ENCODE measurements at regions not wholly inside any gene's neighbourhood (a gene's known extent, or its start where the extent isn't known, plus 50 kb on each side); places are given as distances from the start of the nearest gene placed in this dataset.

DNA sequence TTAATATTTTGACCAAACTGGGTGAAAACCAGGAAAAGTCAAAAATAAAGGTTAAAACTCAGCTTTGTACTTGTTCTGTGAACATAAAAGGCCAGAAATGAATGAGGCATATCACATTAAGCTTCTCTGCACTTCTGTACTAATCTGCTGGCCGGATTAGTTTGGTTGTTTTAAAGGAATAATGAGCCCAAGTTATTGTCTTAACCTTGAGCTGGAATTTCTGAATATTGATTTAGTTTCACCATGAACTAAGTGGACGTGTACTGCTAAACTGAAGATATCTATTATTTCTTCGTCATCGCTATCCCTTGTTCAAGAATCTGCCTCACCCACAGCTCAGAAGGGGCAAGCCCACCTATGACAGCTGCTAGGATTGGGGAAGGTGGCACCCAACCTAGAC, 101.1 kb upstream of the FRMD4A start:
- ChIA-PET CTCF (interaction anchor here (0.6 to 0.8 kb wide), 3 partner anchors 106 to 368 kb away, joined by 3 to 4 read pairs (median 3); no protein-coding TSS in a partner anchor), POLR2A (no interaction called here)
- Histone ChIP-seq H3K4me3 (ENCODE audit: low read depth, low read length) (no peak overlapping the region), H3K27ac (ENCODE audit: extremely low read depth, low read depth, low read length) (no peak overlapping the region), H3K4me1 (ENCODE audit: control insufficient read depth, insufficient read depth, low read length) (no peaks in the 10 kb centered on the region), H3K36me3 (ENCODE audit: control insufficient read depth in 2 of 2, insufficient read depth in 1 of 2, low read length in 2 of 2) (no peaks in the 10 kb centered on the region), H3K9me3 (ENCODE audit: control insufficient read depth, insufficient read depth, low read depth, low read length) (no peaks in the 10 kb centered on the region)
- TF ChIP-seq ZBTB11 (tag by site-specific recombination; conservative IDR thresholded peaks at IDR 0.05; ENCODE audit: low read depth), result no peak
- TF ChIP-seq KLF7 (tag by site-specific recombination; IDR thresholded peaks at IDR 0.05; ENCODE audit: borderline replicate concordance), result no peak
- no peak for TF ChIP-seq SP7 (tag by site-specific recombination; IDR thresholded peaks at IDR 0.05)
- no peak for TF ChIP-seq EGR2 (tag by site-specific recombination; IDR thresholded peaks at IDR 0.05; ENCODE audit: low read depth)
- TF ChIP-seq ZNF280C (tag by site-specific recombination; IDR thresholded peaks at IDR 0.05), result no peak
- no peak for TF ChIP-seq BCL11B (tag by site-specific recombination; IDR thresholded peaks at IDR 0.05; ENCODE audit: low read depth)
- no peak for TF ChIP-seq ZNF549 (tag by site-specific recombination; IDR thresholded peaks at IDR 0.05)
- no peak for TF ChIP-seq ZFP3 (tag by site-specific recombination; IDR thresholded peaks at IDR 0.05; ENCODE audit: low read depth)
- TF ChIP-seq ZNF473 (tag by site-specific recombination; IDR thresholded peaks at IDR 0.05), result no peak
- no peak for TF ChIP-seq ZBTB21 (tag by site-specific recombination; IDR thresholded peaks at IDR 0.05)
- TF ChIP-seq KLF16 (tag by site-specific recombination; IDR thresholded peaks at IDR 0.05), result no peak
- no peak for TF ChIP-seq ZNF518A (tag by site-specific recombination; conservative IDR thresholded peaks at IDR 0.05; ENCODE audit: low read depth)
- TF ChIP-seq ZFP41 (tag by site-specific recombination; IDR thresholded peaks at IDR 0.05; ENCODE audit: borderline replicate concordance), result no peak

DNA sequence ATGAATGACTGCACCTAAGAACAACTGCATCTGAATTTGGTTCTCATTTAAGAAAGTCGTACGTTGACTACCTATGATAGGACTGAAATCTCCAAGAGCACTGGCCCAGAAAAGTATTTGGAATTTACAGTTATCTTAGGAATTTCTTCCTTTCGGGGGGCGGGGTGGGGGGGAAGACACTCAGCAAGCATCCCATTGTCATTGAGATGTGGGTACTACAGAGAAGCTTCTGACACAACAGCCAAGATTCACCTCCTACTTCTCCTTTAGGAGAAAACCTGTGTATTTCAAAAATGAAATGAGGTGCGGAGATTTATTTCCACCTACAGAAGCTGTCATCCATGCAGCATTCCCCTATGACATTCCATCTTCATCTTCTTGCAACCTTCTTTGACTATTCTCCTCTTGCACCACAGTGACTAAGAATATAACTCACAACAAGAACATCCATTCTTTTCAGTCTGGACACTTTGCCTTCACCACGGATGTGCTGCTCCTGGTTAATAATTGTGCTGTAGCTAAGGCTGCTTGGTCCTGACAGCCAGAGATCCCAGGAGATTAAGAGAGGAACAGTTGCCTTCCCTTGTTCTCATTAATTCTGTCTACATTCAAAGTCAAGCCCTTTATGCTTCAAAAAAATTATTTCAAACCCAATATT, 98.4 kb upstream of the FRMD4A start:
- Histone ChIP-seq H3K27ac (ENCODE audit: extremely low read depth, low read depth, low read length) (no peak overlapping the region), H3K36me3 (ENCODE audit: control insufficient read depth in 2 of 2, insufficient read depth in 1 of 2, low read length in 2 of 2) (no peaks in the 10 kb centered on the region), H3K9me3 (ENCODE audit: control insufficient read depth, insufficient read depth, low read depth, low read length) (no peaks in the 10 kb centered on the region), H3K4me1 (ENCODE audit: control insufficient read depth, insufficient read depth, low read length) (no peaks in the 10 kb centered on the region), H3K4me3 (ENCODE audit: low read depth, low read length) (no peak overlapping the region)
- POLR2A ChIA-PET, result no interaction called here
- CTCF ChIA-PET, result no interaction called here
- TF ChIP-seq ZNF707 (tag by site-specific recombination; IDR thresholded peaks at IDR 0.05) (no peak), MZF1 (tag by site-specific recombination; IDR thresholded peaks at IDR 0.05; ENCODE audit: borderline replicate concordance) (no peak), BCL11A (tag by site-specific recombination; IDR thresholded peaks at IDR 0.05; ENCODE audit: low read depth) (no peak), ZNF610 (tag by site-specific recombination; IDR thresholded peaks at IDR 0.05; ENCODE audit: borderline replicate concordance) (no peak), SP3 (tag by site-specific recombination; IDR thresholded peaks at IDR 0.05) (no peak), ZNF654 (tag by site-specific recombination; IDR thresholded peaks at IDR 0.05; ENCODE audit: low read depth) (no peak), ZNF560 (tag by site-specific recombination; IDR thresholded peaks at IDR 0.05; ENCODE audit: borderline replicate concordance) (no peak), ZNF426 (tag by site-specific recombination; IDR thresholded peaks at IDR 0.05) (no peak), ZNF202 (tag by site-specific recombination; IDR thresholded peaks at IDR 0.05; ENCODE audit: borderline replicate concordance) (no peak), GFI1B (tag by site-specific recombination; IDR thresholded peaks at IDR 0.05) (no peak), ZNF341 (tag by site-specific recombination; IDR thresholded peaks at IDR 0.05; ENCODE audit: low read depth) (no peak)
